HEK293T (cell line): ENCODE measurements at regions not wholly inside any gene's neighbourhood (a gene's known extent, or its start where the extent isn't known, plus 50 kb on each side); places are given as distances from the start of the nearest gene placed in this dataset.
A peak's percentile ranks its signal among the peaks of the same experiment; 100 is the strongest.

ENCODE experiments used
- CTCF ChIA-PET: fragments of 350-600 bp; formaldehyde crosslinking; extraction: SDS; loops from one replicate; lab custom pipeline; 2021; ENCODE audit warnings: antibody characterized with exemption, inconsistent platforms; lab: Yijun Ruan, JAX
- POLR2A ChIA-PET: fragments of 350-600 bp; formaldehyde crosslinking; extraction: SDS; loops from one replicate; lab custom pipeline; 2020; ENCODE audit warnings: antibody characterized with exemption, inconsistent platforms; lab: Yijun Ruan, JAX
- DNase-seq: peaks from one replicate; pipeline ENCODE4 v3.0.0; 2012; ENCODE audit warnings: mixed read lengths; ENCODE audit errors: extremely low spot score
- ARNT ChIP-seq: fragments of 450-650 bp; IDR thresholded peaks from 2 replicates; pipeline ENCODE4 v1.6.1; 2017; ENCODE audit warnings: mild to moderate bottlenecking
- BHLHE40 ChIP-seq: fragments of 450-650 bp; IDR thresholded peaks from 2 replicates; pipeline ENCODE4 v1.6.1; 2016; ENCODE audit warnings: mild to moderate bottlenecking, moderate library complexity, borderline replicate concordance
- CTBP1 ChIP-seq: fragments of 450-650 bp; IDR thresholded peaks from 2 replicates; pipeline ENCODE4 v1.6.1; 2016; ENCODE audit warnings: borderline replicate concordance
- ELF4 ChIP-seq: fragments of 450-650 bp; IDR thresholded peaks from 2 replicates; pipeline ENCODE4 v1.6.1; 2017; ENCODE audit warnings: antibody characterized with exemption
- FOXA1 ChIP-seq: fragments of 450-650 bp; IDR thresholded peaks from 2 replicates; pipeline ENCODE4 v1.6.1; 2016; ENCODE audit warnings: mild to moderate bottlenecking
- FOXK2 ChIP-seq: fragments of 450-650 bp; IDR thresholded peaks from 2 replicates; pipeline ENCODE4 v1.6.1; 2016; ENCODE audit warnings: mild to moderate bottlenecking
- FOXM1 ChIP-seq: fragments of 450-650 bp; IDR thresholded peaks from 2 replicates; pipeline ENCODE4 v1.6.1; 2017; ENCODE audit warnings: mild to moderate bottlenecking, borderline replicate concordance
- HDGF ChIP-seq: fragments of 450-650 bp; IDR thresholded peaks from 2 replicates; pipeline ENCODE4 v1.6.1; 2017; ENCODE audit warnings: antibody characterized with exemption, borderline replicate concordance
- L3MBTL2 ChIP-seq: fragments of 450-650 bp; conservative IDR thresholded peaks from 2 replicates; pipeline ENCODE4 v1.6.1; 2016; ENCODE audit warnings: mild to moderate bottlenecking
- LEF1 ChIP-seq: fragments of 450-650 bp; IDR thresholded peaks from 2 replicates; pipeline ENCODE4 v1.6.1; 2017; ENCODE audit warnings: mild to moderate bottlenecking, borderline replicate concordance
- NFRKB ChIP-seq: fragments of 450-650 bp; IDR thresholded peaks from 2 replicates; pipeline ENCODE4 v1.6.1; 2016; ENCODE audit warnings: mild to moderate bottlenecking, moderate library complexity
- PKNOX1 ChIP-seq: fragments of 450-650 bp; IDR thresholded peaks from 2 replicates; pipeline ENCODE4 v1.6.1; 2016
- SP1 ChIP-seq: fragments of 450-650 bp; IDR thresholded peaks from 2 replicates; pipeline ENCODE4 v1.6.1; 2017
- SUZ12 ChIP-seq: fragments of 450-650 bp; IDR thresholded peaks from 2 replicates; pipeline ENCODE4 v1.6.1; 2016; ENCODE audit warnings: mild to moderate bottlenecking
- TARDBP ChIP-seq: fragments of 450-650 bp; IDR thresholded peaks from 2 replicates; pipeline ENCODE4 v1.6.1; 2016
- ZNF384 ChIP-seq: fragments of 450-650 bp; IDR thresholded peaks from 2 replicates; pipeline ENCODE4 v1.6.1; 2016

GRCh38 chr2:14933753-14934152 lies 301.2 kb downstream of the LRATD1 start:
- CTCF ChIA-PET = no interaction called here
- DNase-seq = no peak
- POLR2A ChIA-PET = no interaction called here

GRCh38 chr2:14936426-14936825 lies 303.9 kb downstream of the LRATD1 start:
- CTCF ChIA-PET = no interaction called here

More at GRCh38 chr2:14933753-14934152, 301.2 kb downstream of the LRATD1 start:
- no peak for TF ChIP-seq ARNT
- no peak for TF ChIP-seq ZNF384
- TF ChIP-seq ELF4 = no peak
- TF ChIP-seq TARDBP = no peak
- no peak for TF ChIP-seq PKNOX1
- TF ChIP-seq SP1 = no peak
- TF ChIP-seq FOXK2 = no peak
- no peak for TF ChIP-seq SUZ12
- no peak for TF ChIP-seq LEF1
- TF ChIP-seq HDGF = no peak

GRCh38 chr2:14937336-14937735 lies 304.8 kb downstream of the LRATD1 start:
- ChIA-PET POLR2A (no interaction called here), CTCF (no interaction called here)
- TF ChIP-seq LEF1 (no peak), CTBP1 (no peak), BHLHE40 (no peak), FOXA1 (no peak), PKNOX1 (no peak), SP1 (no peak), L3MBTL2 (no peak), FOXM1 (no peak), NFRKB (no peak), ZNF384 (no peak), ARNT (no peak)
- no peak for DNase-seq

More at GRCh38 chr2:14936426-14936825, 303.9 kb downstream of the LRATD1 start:
- TF ChIP-seq HDGF = no peak
- no peak for TF ChIP-seq SP1
- no peak for TF ChIP-seq CTBP1
- no peak for TF ChIP-seq ZNF384
- TF ChIP-seq LEF1 = no peak
- TF ChIP-seq PKNOX1 = no peak
- TF ChIP-seq FOXK2 = no peak
- no peak for TF ChIP-seq SUZ12
- no peak for TF ChIP-seq L3MBTL2
- TF ChIP-seq FOXA1 = no peak
- no peak for TF ChIP-seq TARDBP
- no peak for TF ChIP-seq FOXM1
- no peak for TF ChIP-seq ARNT
- TF ChIP-seq ELF4 = no peak
- TF ChIP-seq BHLHE40 = no peak
- no peak for TF ChIP-seq NFRKB
- POLR2A ChIA-PET = no interaction called here
- DNase-seq = no peak

GRCh38 chr2:14941151-14941631 lies 308.7 kb downstream of the LRATD1 start:
- DNase-seq = no peak
- ChIA-PET POLR2A (no interaction called here), CTCF (interaction anchor here (0.5 kb wide), 1 partner anchor 16 kb away, joined by 3 read pairs; no protein-coding TSS in a partner anchor)
- no peak for TF ChIP-seq ARNT
- TF ChIP-seq NFRKB = no peak
- TF ChIP-seq ZNF384 = no peak

- TF ChIP-seq HDGF = no peak
- no peak for TF ChIP-seq TARDBP
- TF ChIP-seq FOXM1 = no peak
- TF ChIP-seq LEF1 = no peak
- no peak for TF ChIP-seq L3MBTL2
- TF ChIP-seq SP1 = no peak
- no peak for TF ChIP-seq FOXA1
- TF ChIP-seq CTBP1 = no peak
- ChIA-PET CTCF (no interaction called here), POLR2A (no interaction called here)
- no peak for DNase-seq
Measured at GRCh38 chr2:14942987-14943386, 310.5 kb downstream of the LRATD1 start.

- ChIA-PET CTCF (no interaction called here), POLR2A (no interaction called here)
- no peak for TF ChIP-seq BHLHE40
- TF ChIP-seq LEF1 = no peak
- TF ChIP-seq PKNOX1 = no peak
- no peak for TF ChIP-seq HDGF
- TF ChIP-seq FOXA1 = no peak
- no peak for TF ChIP-seq CTBP1
- no peak for TF ChIP-seq NFRKB
- TF ChIP-seq TARDBP = no peak
- no peak for TF ChIP-seq ELF4
- TF ChIP-seq SP1 = no peak
- TF ChIP-seq ZNF384 = no peak
- DNase-seq = peak; percentile 33
Measured at GRCh38 chr2:14944562-14945346, 312.2 kb downstream of the LRATD1 start.
